Parathyroid adenoma (tissue), 2 donors: ENCODE measurements at regions not wholly inside any gene's neighbourhood (a gene's known extent, or its start where the extent isn't known, plus 50 kb on each side); places are given as distances from the start of the nearest gene placed in this dataset.

ENCODE experiments used
- H2AFZ ChIP-seq: fragments of 300-600 bp; sonication (generic); one replicate; pipeline ENCODE4 v1.7.0; 2017; ENCODE audit warnings: antibody characterized with exemption, mild to moderate bottlenecking
- H3K27ac ChIP-seq: fragments of 300-600 bp; sonication (generic); one replicate; pipeline ENCODE4 v1.7.0; 2017
- H3K27me3 ChIP-seq: fragments of 300-600 bp; sonication (generic); one replicate; pipeline ENCODE4 v1.7.0; 2017; ENCODE audit warnings: low read length; ENCODE audit not compliant: control insufficient read depth, insufficient read depth
- H3K36me3 ChIP-seq: fragments of 300-600 bp; sonication (generic); one replicate; pipeline ENCODE4 v1.7.0; 2017; ENCODE audit warnings: low read length; ENCODE audit not compliant: control insufficient read depth, insufficient read depth
- H3K4me1 ChIP-seq: fragments of 300-600 bp; sonication (generic); one replicate; pipeline ENCODE4 v1.7.0; 2017; ENCODE audit warnings: control low read depth
- H3K4me2 ChIP-seq: fragments of 300-600 bp; sonication (generic); one replicate; pipeline ENCODE4 v1.7.0; 2017; ENCODE audit warnings: low read length
- H3K4me3 ChIP-seq: fragments of 300-600 bp; sonication (generic); one replicate; pipeline ENCODE4 v1.7.0; 2017; ENCODE audit warnings: low read depth, low read length
- H3K79me2 ChIP-seq: fragments of 300-600 bp; sonication (generic); one replicate; pipeline ENCODE4 v1.7.0; 2017; ENCODE audit warnings: control low read depth
- H3K9ac ChIP-seq: fragments of 300-600 bp; sonication (generic); one replicate; pipeline ENCODE4 v1.7.0; 2017; ENCODE audit warnings: mild to moderate bottlenecking
- H3K9me3 ChIP-seq: fragments of 300-600 bp; sonication (generic); one replicate; pipeline ENCODE4 v1.7.0; 2017; ENCODE audit warnings: low read length; ENCODE audit not compliant: control insufficient read depth
- CTCF ChIP-seq: fragments of 300-600 bp; sonication (generic); IDR thresholded peaks from one replicate; pipeline ENCODE4 v1.7.0; 2017; ENCODE audit warnings: antibody characterized with exemption, mild to moderate bottlenecking
- donor health status: primary hyperparathyroidism.

GRCh38 chr4:62899646-62900364 is 1509.4 kb downstream of the TECRL start:
- no peak overlapping the region for H3K4me3 ChIP-seq
- no peaks in the 10 kb centered on the region for H3K4me1 ChIP-seq
- no peak for TF ChIP-seq CTCF
- H2AFZ ChIP-seq = no peak overlapping the region
- no peak overlapping the region for H3K4me2 ChIP-seq
- H3K36me3 ChIP-seq = no peaks in the 10 kb centered on the region
- no peaks in the 10 kb centered on the region for H3K9me3 ChIP-seq
- H3K27me3 ChIP-seq = no peaks in the 10 kb centered on the region
- no peak overlapping the region for H3K9ac ChIP-seq
- no peak overlapping the region for H3K27ac ChIP-seq
- no peaks in the 10 kb centered on the region for H3K79me2 ChIP-seq

DNA sequence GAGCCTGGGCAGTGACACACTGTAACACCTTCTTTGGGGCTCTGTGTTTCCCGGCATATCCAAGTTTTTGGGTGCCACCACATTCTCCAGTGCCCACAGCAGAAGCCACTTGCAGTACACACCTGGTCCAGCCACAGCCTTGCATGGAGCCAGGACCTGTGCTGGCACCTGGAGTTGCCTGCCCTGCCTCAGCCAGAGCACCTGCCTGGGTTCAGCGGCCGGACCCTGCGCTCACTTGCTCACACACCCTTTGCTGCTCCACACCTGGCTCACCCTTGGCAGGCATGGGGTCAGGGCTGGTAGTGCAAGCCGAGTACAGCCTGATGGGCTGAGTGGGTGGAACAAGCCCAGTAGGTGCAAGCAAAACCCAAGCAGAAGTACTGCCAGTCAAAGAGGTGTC is 1511.1 kb downstream of the TECRL start:
- no peaks in the 10 kb centered on the region for H3K79me2 ChIP-seq
- no peaks in the 10 kb centered on the region for H3K36me3 ChIP-seq
- no peak for TF ChIP-seq CTCF
- H3K4me1 ChIP-seq = no peaks in the 10 kb centered on the region
- H3K9ac ChIP-seq = no peak overlapping the region
- no peak overlapping the region for H3K4me2 ChIP-seq
- H3K4me3 ChIP-seq = no peak overlapping the region
- no peak overlapping the region for H2AFZ ChIP-seq
- H3K27me3 ChIP-seq = no peaks in the 10 kb centered on the region
- H3K9me3 ChIP-seq = no peaks in the 10 kb centered on the region
- no peak overlapping the region for H3K27ac ChIP-seq

- Histone ChIP-seq H3K4me2 (no peak overlapping the region), H3K27me3 (no peaks in the 10 kb centered on the region), H3K79me2 (no peaks in the 10 kb centered on the region), H3K36me3 (no peaks in the 10 kb centered on the region), H3K9ac (no peak overlapping the region), H3K4me3 (no peak overlapping the region), H3K9me3 (no peaks in the 10 kb centered on the region), H2AFZ (no peak overlapping the region), H3K27ac (no peak overlapping the region), H3K4me1 (no peaks in the 10 kb centered on the region)
- TF ChIP-seq CTCF = no peak
Measured at GRCh38 chr4:62896721-62897120, 1512.5 kb downstream of the TECRL start.

DNA sequence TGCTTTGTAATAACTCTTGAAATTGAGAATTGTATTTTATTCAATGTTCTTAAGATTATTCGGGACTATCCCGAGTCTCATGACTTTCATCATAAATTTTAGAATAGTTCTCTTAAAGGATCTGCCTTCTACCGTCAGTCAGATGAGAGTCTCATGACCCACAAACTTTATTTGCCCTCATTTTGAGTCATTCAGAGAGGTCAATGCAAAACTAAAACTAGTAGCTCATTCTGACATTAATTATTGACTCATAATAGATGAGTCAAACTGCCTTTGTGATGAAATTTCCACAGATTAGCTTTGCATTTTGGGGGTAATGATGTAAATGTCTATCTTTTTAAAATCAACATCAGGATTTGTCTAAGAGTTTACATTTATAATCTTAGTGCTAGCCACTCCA is 1527.3 kb downstream of the TECRL start:
- Histone ChIP-seq H3K27me3 (no peaks in the 10 kb centered on the region), H2AFZ (no peak overlapping the region), H3K4me1 (no peaks in the 10 kb centered on the region), H3K4me3 (no peak overlapping the region), H3K9ac (no peak overlapping the region), H3K9me3 (peaks cover 2% of the 10 kb centered on the region), H3K36me3 (no peaks in the 10 kb centered on the region), H3K27ac (no peak overlapping the region), H3K4me2 (no peak overlapping the region), H3K79me2 (no peaks in the 10 kb centered on the region)
- TF ChIP-seq CTCF = no peak

GRCh38 chr4:62881210-62881609 is 1528.0 kb downstream of the TECRL start:
- no peaks in the 10 kb centered on the region for H3K36me3 ChIP-seq
- no peak overlapping the region for H3K9ac ChIP-seq
- no peaks in the 10 kb centered on the region for H3K27me3 ChIP-seq
- H3K4me3 ChIP-seq = no peak overlapping the region
- peaks cover 2% of the 10 kb centered on the region for H3K9me3 ChIP-seq
- H3K79me2 ChIP-seq = no peaks in the 10 kb centered on the region
- H3K27ac ChIP-seq = no peak overlapping the region
- H3K4me1 ChIP-seq = no peaks in the 10 kb centered on the region
- H3K4me2 ChIP-seq = no peak overlapping the region
- no peak overlapping the region for H2AFZ ChIP-seq
- TF ChIP-seq CTCF = no peak
